ENCODE measurements at regions not wholly inside any gene's neighbourhood (a gene's known extent, or its start where the extent isn't known, plus 50 kb on each side); places are given as distances from the start of the nearest gene placed in this dataset.

DNA sequence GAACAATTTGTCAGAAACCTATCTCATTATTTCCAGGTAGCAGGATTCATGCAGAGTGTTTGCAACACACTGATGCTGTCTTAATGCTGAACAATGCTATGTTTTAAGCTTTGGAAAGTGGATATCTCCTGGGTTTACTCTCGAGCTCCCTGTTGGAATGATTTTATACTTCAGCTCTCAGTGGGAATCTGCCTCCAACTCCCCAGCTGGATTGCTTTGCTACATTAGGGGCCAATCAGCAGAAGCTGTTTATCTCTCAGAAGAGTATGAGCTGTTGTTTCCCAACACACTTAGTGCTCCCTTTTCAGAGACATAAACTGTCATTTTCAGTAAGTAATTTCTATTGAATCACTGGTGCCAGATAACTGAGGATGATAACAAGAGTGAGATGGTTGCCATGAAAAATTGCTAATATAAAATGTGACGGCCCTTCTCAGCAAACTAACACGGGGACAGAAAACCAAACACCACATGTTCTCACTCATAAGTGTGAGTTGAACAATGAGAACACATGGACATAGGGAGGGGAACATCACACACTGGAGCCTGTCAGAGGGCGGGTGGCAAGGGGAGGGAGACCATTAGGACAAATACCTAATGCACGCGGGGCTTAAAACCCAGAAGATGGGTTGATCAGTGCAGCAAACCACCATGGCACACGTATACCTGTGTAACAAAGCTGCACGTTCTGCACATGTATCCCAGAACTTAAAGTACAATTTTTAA, 265.9 kb upstream of the RUNX1 start:
- DNase-seq, result no peak
- TF ChIP-seq GATA1 (IDR thresholded peaks at IDR 0.05; ENCODE audit: low read depth, low read length) (no peak), POLR2A (IDR thresholded peaks at IDR 0.05; ENCODE audit: low read length) (no peak)

DNA sequence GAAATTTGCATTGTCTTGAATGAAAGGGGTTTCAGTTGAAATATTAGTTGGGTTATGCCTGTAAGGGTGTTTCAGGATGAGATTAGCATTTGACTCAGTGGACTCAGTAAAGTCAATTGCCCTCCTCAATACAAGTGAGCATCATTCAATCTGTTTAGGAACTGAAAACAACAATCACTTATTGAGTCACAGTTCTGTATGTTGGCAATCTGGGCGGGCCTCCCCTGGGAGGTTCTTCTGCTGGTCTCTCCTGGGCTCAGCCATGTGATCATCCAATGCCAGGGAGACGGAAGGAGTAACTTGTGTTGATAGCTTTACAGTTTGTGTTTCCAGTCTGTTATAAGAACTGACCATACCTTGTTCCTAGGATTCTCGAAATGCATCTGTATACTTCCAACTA, 262.9 kb upstream of the RUNX1 start:
- no peak for DNase-seq

GRCh38 chr21:35309316-35309715, 260.2 kb upstream of the RUNX1 start:
- DNase-seq, result no peak
- TF ChIP-seq POLR2A (IDR thresholded peaks at IDR 0.05; ENCODE audit: low read length) (no peak), GATA1 (IDR thresholded peaks at IDR 0.05; ENCODE audit: low read depth, low read length) (no peak)

More for the DNA sequence above, 262.9 kb upstream of the RUNX1 start:
- TF ChIP-seq GATA1 (IDR thresholded peaks at IDR 0.05; ENCODE audit: low read depth, low read length) (no peak), POLR2A (IDR thresholded peaks at IDR 0.05; ENCODE audit: low read length) (no peak)

GRCh38 chr21:35303085-35303484, 254.0 kb upstream of the RUNX1 start:
- DNase-seq, result no peak
- no peak for TF ChIP-seq POLR2A (IDR thresholded peaks at IDR 0.05; ENCODE audit: low read length)
- TF ChIP-seq GATA1 (IDR thresholded peaks at IDR 0.05; ENCODE audit: low read depth, low read length), result no peak

GRCh38 chr21:35298757-35299156, 249.7 kb upstream of the RUNX1 start:
- no peak for TF ChIP-seq GATA1 (IDR thresholded peaks at IDR 0.05; ENCODE audit: low read depth, low read length)
- no peak for TF ChIP-seq POLR2A (IDR thresholded peaks at IDR 0.05; ENCODE audit: low read length)
- DNase-seq, result no peak

GRCh38 chr21:35297665-35298064, 248.6 kb upstream of the RUNX1 start:
- no peak for DNase-seq
- no peak for TF ChIP-seq POLR2A (IDR thresholded peaks at IDR 0.05; ENCODE audit: low read length)
- TF ChIP-seq GATA1 (IDR thresholded peaks at IDR 0.05; ENCODE audit: low read depth, low read length), result no peak

- TF ChIP-seq GATA1 (IDR thresholded peaks at IDR 0.05; ENCODE audit: low read depth, low read length) (no peak), POLR2A (IDR thresholded peaks at IDR 0.05; ENCODE audit: low read length) (no peak)
- DNase-seq, result no peak
Observed at GRCh38 chr21:35294231-35294898, 245.3 kb upstream of the RUNX1 start.

- DNase-seq, result no peak
- TF ChIP-seq GATA1 (IDR thresholded peaks at IDR 0.05; ENCODE audit: low read depth, low read length), result no peak
Observed at GRCh38 chr21:35291973-35292627, 243.0 kb upstream of the RUNX1 start.

DNA sequence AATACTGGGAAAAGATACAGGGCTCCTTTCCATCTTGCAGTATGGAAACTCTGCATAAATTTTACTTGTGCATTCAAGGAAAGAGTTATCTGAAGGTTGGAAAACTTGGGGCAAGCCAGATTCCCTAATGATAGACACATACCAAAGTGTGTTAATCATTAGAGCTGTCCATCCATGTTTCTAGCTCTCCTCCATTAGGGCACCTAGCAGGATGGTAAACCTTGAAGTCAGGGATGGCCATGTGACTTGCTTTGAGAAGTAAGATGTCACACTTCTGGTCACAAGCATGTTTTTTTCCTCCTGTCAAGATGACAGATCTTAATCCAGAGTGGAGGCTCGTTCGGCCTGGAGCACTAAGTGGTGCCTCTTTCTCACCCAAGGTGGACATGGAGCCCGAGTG, 241.9 kb upstream of the RUNX1 start:
- no peak for DNase-seq
- TF ChIP-seq GATA1 (IDR thresholded peaks at IDR 0.05; ENCODE audit: low read depth, low read length), result no peak
- TF ChIP-seq POLR2A (IDR thresholded peaks at IDR 0.05; ENCODE audit: low read length), result no peak

DNA sequence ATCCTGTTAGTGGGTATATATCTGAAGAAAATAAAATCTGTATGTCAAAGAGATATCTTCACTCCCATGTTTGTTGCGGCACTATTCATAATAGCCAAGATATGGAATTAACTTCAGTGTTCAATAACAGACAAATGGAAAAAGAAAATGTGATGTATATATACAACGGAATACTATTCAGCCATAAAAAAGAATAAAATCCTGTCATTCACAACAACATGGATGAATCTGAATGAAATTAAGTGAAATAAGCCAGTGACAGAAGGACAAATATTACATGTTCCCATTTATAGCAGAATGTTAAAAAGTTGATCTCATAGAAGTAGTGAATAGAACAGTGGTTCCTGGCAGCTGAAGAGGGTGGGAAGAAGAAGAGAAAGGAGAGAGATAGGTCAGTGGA, 239.1 kb upstream of the RUNX1 start:
- no peak for DNase-seq

GRCh38 chr21:35284199-35284598, 235.1 kb upstream of the RUNX1 start:
- DNase-seq, result no peak
- TF ChIP-seq GATA1 (IDR thresholded peaks at IDR 0.05; ENCODE audit: low read depth, low read length), result no peak

More for the DNA sequence above, 239.1 kb upstream of the RUNX1 start:
- TF ChIP-seq GATA1 (IDR thresholded peaks at IDR 0.05; ENCODE audit: low read depth, low read length) (no peak), POLR2A (IDR thresholded peaks at IDR 0.05; ENCODE audit: low read length) (no peak)

DNA sequence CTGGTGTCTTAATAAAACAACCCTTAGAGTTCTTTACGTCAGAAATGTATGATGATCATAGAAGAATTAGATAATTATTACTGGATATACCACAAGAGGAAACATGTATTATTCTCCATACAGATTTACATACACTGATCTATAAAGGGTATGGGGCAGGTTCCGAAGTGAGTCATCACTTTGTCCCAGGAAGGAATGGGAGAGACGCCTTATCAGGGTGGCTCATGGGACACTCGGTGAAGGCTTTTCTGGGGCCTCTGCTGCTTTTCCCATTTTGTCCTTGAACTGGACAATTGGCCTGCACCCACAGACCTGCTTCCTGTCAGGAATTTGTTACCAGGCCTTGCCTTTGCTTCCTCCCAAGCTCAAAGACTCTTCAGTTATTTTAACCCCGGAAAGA, 233.8 kb upstream of the RUNX1 start:
- no peak for DNase-seq
- no peak for TF ChIP-seq POLR2A (IDR thresholded peaks at IDR 0.05; ENCODE audit: low read length)
- TF ChIP-seq GATA1 (IDR thresholded peaks at IDR 0.05; ENCODE audit: low read depth, low read length), result no peak

- TF ChIP-seq GATA1 (IDR thresholded peaks at IDR 0.05; ENCODE audit: low read depth, low read length), result no peak
- no peak for TF ChIP-seq POLR2A (IDR thresholded peaks at IDR 0.05; ENCODE audit: low read length)
- no peak for DNase-seq
Observed at GRCh38 chr21:35281956-35282355, 232.9 kb upstream of the RUNX1 start.

DNA sequence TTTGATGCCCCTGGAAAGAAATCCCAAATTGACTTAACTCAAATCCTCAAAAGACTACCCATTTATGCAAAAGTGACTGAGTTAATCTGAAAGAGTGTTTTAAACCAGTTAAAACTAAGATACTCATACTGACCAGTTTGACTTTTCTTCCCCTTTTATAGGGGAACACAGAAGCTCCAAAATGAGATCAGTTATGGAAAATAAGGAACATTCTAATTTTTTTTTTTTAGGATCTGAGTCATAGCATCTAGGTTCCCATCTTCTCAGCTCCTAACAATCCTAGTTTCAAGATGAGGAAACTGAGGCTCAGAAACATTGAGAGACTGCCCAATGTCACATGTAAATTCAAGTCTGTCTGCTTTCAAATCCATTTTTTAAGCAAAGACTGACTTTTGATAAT, 231.1 kb upstream of the RUNX1 start:
- DNase-seq, result no peak
- no peak for TF ChIP-seq GATA1 (IDR thresholded peaks at IDR 0.05; ENCODE audit: low read depth, low read length)
- TF ChIP-seq POLR2A (IDR thresholded peaks at IDR 0.05; ENCODE audit: low read length), result no peak

- DNase-seq, result no peak
- TF ChIP-seq POLR2A (IDR thresholded peaks at IDR 0.05; ENCODE audit: low read length) (no peak), GATA1 (IDR thresholded peaks at IDR 0.05; ENCODE audit: low read depth, low read length) (no peak)
Observed at GRCh38 chr21:35275776-35276175, 226.7 kb upstream of the RUNX1 start.

All from erythroblast (primary cell).